Peyer's patch (tissue), 4 donors: ENCODE measurements at regions not wholly inside any gene's neighbourhood (a gene's known extent, or its start where the extent isn't known, plus 50 kb on each side); places are given as distances from the start of the nearest gene placed in this dataset.

Source experiments
- DNase-seq, 3 donors: peaks; one replicate each; pipeline ENCODE4 v3.0.0-alpha.2; 2017 to 2019
- H3K27ac ChIP-seq, 4 donors: fragments of 200-600 bp; sonication (generic); one replicate each; pipeline ENCODE4 v1.5.1; 2016 to 2019
- H3K27me3 ChIP-seq, 2 donors: fragments of 200-600 bp; sonication (generic); one replicate each; pipeline ENCODE4 v1.5.1; 2019
- H3K36me3 ChIP-seq, 3 donors: fragments of 200-600 bp; sonication (generic); one replicate each; pipeline ENCODE4 v1.5.1; 2016 to 2019
- H3K4me1 ChIP-seq, 4 donors: fragments of 200-600 bp; sonication (generic); one replicate each; pipeline ENCODE4 v1.5.1; 2016 to 2019
- H3K4me3 ChIP-seq, 4 donors: fragments of 200-600 bp; sonication (generic); 1 replicate in 3 of 4; 2 replicates in 1 of 4; pipeline ENCODE4 v1.5.1; 2016 to 2019; ENCODE audit warnings: mild to moderate bottlenecking in 1 of 4
- H3K9me3 ChIP-seq, 4 donors: fragments of 200-600 bp; sonication (generic); one replicate each; pipeline ENCODE4 v1.5.1; 2016 to 2019; ENCODE audit warnings: mild to moderate bottlenecking in 1 of 4
- POLR2A ChIP-seq, 2 donors: fragments of 450-650 bp; IDR thresholded peaks; one replicate each; pipeline ENCODE4 v1.5.1; 2017; ENCODE audit warnings: antibody characterized with exemption in 2 of 2, mild to moderate bottlenecking in 2 of 2, moderate library complexity in 2 of 2
- TF ChIP-seq, protein P1 (sequence below), 6 experiments: fragments of 450-650 bp in 4 of 6; fragments of 200-600 bp in 2 of 6; sonication (generic) in 1 of 6; IDR thresholded peaks; one replicate each; pipeline ENCODE4 v1.5.1; 2017 to 2019; ENCODE audit warnings: antibody characterized with exemption in 6 of 6, mild to moderate bottlenecking in 3 of 6, moderate library complexity in 1 of 6

DNA sequence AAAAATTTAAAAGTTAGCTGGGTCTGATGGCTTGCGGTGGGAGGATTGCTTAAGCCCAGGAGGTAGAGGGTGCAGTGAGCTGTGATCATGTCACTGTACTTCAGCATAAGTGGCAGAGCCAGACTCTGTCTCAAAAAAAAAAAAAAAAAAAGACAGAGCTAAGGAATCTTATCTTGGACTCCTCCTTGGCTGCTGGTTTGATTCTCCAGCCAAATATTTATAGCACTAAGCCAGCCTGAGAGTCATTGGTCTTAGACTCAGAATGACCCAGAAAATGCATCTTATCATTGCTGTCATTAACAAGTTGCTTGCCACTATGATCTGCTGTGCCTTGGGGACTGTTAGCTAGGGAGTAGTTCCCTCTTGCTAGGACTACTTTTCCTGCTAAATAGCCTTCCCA lies 164.7 kb downstream of the GNAT3 start:
- H3K36me3 ChIP-seq: no peaks in the 10 kb centered on the region
- H3K27ac ChIP-seq: no peak overlapping the region
- no peak for TF ChIP-seq POLR2A (IDR thresholded peaks at IDR 0.05)
- TF ChIP-seq, protein P1, sequence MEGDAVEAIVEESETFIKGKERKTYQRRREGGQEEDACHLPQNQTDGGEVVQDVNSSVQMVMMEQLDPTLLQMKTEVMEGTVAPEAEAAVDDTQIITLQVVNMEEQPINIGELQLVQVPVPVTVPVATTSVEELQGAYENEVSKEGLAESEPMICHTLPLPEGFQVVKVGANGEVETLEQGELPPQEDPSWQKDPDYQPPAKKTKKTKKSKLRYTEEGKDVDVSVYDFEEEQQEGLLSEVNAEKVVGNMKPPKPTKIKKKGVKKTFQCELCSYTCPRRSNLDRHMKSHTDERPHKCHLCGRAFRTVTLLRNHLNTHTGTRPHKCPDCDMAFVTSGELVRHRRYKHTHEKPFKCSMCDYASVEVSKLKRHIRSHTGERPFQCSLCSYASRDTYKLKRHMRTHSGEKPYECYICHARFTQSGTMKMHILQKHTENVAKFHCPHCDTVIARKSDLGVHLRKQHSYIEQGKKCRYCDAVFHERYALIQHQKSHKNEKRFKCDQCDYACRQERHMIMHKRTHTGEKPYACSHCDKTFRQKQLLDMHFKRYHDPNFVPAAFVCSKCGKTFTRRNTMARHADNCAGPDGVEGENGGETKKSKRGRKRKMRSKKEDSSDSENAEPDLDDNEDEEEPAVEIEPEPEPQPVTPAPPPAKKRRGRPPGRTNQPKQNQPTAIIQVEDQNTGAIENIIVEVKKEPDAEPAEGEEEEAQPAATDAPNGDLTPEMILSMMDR (IDR thresholded peaks at IDR 0.05): no peak
- no peak overlapping the region for H3K4me3 ChIP-seq
- DNase-seq: no peak
- no peaks in the 10 kb centered on the region for H3K27me3 ChIP-seq
- no peaks in the 10 kb centered on the region for H3K9me3 ChIP-seq
- H3K4me1 ChIP-seq: no peaks in the 10 kb centered on the region

DNA sequence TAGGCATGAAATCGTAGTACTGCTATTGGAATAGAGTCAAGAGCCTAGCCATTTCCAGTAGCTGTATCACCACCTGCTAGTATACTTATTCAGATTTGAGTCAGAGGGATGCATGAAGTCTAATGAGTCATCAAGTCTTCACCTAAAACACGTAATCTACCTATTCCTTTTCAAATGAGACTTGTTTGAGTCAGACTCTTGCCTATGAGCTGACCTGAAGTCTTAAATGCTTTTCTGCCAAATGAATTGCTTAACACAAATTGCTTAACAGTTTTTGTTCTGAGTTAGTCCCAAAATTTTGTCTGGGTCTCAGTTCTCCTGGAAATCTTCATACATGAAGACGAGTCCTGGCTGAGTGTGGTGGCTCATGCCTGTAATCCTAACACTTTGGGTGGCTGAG lies 165.2 kb downstream of the GNAT3 start:
- no peak overlapping the region for H3K27ac ChIP-seq
- H3K4me3 ChIP-seq: no peak overlapping the region
- H3K27me3 ChIP-seq: no peaks in the 10 kb centered on the region
- H3K4me1 ChIP-seq: no peaks in the 10 kb centered on the region
- DNase-seq: no peak
- TF ChIP-seq POLR2A (IDR thresholded peaks at IDR 0.05): no peak
- TF ChIP-seq, protein P1 (IDR thresholded peaks at IDR 0.05): no peak
- H3K9me3 ChIP-seq: no peaks in the 10 kb centered on the region
- no peaks in the 10 kb centered on the region for H3K36me3 ChIP-seq

DNA sequence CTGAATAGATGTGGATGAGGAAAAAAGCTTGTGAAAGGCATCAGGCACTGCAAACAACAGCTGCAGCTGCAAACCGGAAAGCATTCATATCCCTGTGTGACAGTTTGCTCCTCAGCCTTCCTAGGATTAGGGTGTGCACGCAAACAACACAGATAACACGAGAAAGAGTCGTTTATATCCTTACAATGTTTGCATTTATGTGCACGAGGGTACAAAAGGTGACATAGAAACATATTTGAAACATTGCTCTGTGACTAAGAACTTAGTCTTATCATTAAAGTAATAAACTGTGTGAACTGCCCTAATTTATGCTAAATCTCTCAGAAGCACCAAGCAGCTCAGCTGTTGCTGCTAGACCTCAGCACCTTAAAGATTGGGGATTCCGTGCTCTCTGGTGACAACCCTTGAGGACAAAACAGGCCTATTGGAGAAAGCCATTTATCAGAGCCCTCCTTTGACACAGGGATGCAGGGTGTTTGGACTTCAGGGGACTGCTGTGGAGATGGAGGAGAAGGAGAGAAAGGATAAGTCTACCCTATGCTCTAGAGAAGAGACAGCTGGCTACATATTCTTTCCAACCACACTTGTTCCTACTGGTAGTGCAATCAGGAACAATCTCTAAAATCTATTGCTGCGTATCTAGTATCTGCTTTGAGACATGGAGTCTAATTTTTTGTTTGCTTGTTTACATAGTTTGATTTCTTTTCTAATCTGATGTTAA lies 176.2 kb downstream of the GNAT3 start:
- H3K9me3 ChIP-seq: no peaks in the 10 kb centered on the region
- peak in 1 of 3 donors; percentile 66 for DNase-seq
- no peaks in the 10 kb centered on the region for H3K36me3 ChIP-seq
- peak overlapping the region in 2 of 4 donors; percentile 35 to 50 for H3K27ac ChIP-seq
- H3K27me3 ChIP-seq: no peaks in the 10 kb centered on the region
- TF ChIP-seq POLR2A (IDR thresholded peaks at IDR 0.05): no peak
- TF ChIP-seq, protein P1 (IDR thresholded peaks at IDR 0.05): no peak
- peaks cover 0 to 12% (median 0%) of the 10 kb centered on the region in 4 donors for H3K4me1 ChIP-seq
- H3K4me3 ChIP-seq: no peak overlapping the region

DNA sequence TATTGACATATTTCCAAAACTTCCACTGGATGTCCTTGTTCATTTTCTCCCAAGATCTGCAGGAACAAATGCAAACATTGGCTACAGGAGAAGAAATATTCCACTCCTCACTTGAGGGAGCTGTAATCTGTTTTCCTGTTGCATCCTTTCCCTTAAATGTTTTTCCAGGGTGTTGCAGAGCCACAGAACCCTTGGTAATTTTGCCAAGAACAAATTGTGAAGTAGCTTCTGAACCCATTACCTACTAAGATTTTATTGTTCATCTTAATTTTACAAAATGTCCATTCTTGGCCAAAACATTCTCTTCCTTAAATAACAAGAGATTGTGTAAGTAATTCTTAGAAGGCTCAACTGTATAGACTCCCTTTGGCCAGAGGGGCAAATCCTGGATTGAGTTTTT lies 177.0 kb downstream of the GNAT3 start:
- H3K9me3 ChIP-seq: no peaks in the 10 kb centered on the region
- H3K4me1 ChIP-seq: peaks cover 0 to 12% (median 0%) of the 10 kb centered on the region in 4 donors
- H3K27ac ChIP-seq: no peak overlapping the region
- H3K36me3 ChIP-seq: no peaks in the 10 kb centered on the region
- no peak overlapping the region for H3K4me3 ChIP-seq
- TF ChIP-seq, protein P1 (IDR thresholded peaks at IDR 0.05): no peak
- TF ChIP-seq POLR2A (IDR thresholded peaks at IDR 0.05): no peak
- H3K27me3 ChIP-seq: no peaks in the 10 kb centered on the region
- DNase-seq: no peak

DNA sequence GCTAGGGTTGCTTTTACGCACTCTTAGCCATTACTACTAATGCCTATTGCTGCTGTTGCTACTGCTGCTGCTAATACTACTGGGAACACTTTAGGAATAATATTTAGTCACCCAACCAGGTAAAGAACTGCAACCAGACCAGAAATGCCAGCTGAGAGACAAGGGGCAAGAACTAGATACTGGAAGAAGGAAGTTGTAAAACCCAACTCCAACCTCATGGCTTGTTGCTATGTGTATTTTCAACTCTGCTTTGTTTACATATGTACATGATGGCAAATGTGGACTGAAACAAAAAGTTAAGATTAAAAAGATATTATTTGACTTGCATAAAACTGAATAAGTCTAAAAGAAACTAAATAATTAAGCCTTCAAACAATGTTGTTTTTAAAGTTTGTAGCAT lies 177.7 kb downstream of the GNAT3 start:
- Histone ChIP-seq H3K4me3 (no peak overlapping the region), H3K9me3 (no peaks in the 10 kb centered on the region), H3K36me3 (no peaks in the 10 kb centered on the region), H3K4me1 (peaks cover 0 to 12% (median 0%) of the 10 kb centered on the region in 4 donors), H3K27me3 (no peaks in the 10 kb centered on the region), H3K27ac (no peak overlapping the region)
- TF ChIP-seq POLR2A (IDR thresholded peaks at IDR 0.05): no peak
- no peak for DNase-seq

DNA sequence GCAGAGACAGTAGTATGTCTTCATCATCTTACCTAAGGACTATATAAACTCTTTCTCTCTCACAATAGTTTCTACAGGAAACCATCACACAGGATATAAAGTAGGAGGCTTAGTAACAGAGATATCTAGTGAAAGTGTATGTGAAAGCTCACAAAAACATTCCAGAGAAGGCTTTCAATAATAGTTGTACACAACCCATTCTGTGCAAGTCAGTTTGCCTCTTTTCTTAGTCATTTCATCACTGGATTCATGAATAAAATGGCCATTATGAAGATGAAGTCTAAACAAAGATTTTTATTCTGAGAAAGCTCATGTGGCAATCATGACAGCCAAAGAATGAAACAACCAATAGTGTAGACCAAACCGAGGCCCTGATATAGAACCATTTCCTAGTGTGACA lies 178.8 kb downstream of the GNAT3 start:
- TF ChIP-seq, protein P1 (IDR thresholded peaks at IDR 0.05): no peak
- no peak for TF ChIP-seq POLR2A (IDR thresholded peaks at IDR 0.05)
- Histone ChIP-seq H3K36me3 (no peaks in the 10 kb centered on the region), H3K4me1 (peaks cover 0 to 12% (median 0%) of the 10 kb centered on the region in 4 donors), H3K27me3 (no peaks in the 10 kb centered on the region), H3K27ac (no peak overlapping the region), H3K4me3 (no peak overlapping the region), H3K9me3 (no peaks in the 10 kb centered on the region)
- DNase-seq: no peak
